Right hindlimb (tissue), 1 donor: ENCODE measurements at regions not wholly inside any gene's neighbourhood (a gene's known extent, or its start where the extent isn't known, plus 50 kb on each side); places are given as distances from the start of the nearest gene placed in this dataset.

Experiments used
- DNase-seq: peaks from one replicate; pipeline ENCODE4 v3.0.0-alpha.2; 2018

DNA sequence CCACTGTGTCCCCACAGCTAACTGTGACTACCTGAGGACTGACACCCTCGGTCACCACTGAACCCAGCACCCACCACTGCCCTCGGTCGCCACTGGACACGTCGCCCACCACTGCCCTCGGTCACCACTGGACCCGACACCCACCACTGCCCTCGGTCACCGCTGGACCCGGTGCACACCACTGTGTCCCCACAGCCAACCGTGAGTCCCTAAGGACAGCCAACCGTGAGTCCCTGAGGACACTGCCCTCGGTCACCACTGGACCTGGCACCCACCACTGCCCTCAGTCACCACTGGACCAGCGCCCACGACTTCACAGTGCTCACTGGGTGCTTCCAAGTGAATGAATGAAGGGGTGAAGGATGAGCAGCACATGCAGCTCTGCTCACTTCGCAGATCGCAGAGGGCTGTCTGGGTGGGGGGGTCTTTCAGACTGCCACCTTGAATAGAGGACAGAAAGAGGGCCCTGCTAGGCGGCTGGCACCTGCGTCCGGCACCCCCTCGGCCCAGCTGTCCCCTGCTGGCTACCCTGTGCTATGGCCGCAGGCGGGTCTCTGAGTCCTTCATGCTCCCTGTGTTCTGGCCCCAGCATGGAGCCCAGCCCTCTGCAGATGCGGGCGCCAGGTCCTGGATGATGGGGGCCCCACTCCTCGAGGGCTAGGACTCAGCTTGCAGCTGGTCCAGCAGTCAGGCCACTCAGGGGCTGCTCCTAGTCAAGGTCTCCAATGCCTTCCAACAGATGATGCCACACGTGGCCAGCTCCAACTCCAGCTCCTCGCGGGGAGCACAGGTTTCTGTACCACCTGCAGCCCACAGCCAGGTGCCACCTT is 51.4 kb upstream of the GPC1 start:
- peak; percentile 14 for DNase-seq

GRCh38 chr2:240384711-240385450 is 50.6 kb upstream of the GPC1 start:
- DNase-seq: peak; percentile 41

DNA sequence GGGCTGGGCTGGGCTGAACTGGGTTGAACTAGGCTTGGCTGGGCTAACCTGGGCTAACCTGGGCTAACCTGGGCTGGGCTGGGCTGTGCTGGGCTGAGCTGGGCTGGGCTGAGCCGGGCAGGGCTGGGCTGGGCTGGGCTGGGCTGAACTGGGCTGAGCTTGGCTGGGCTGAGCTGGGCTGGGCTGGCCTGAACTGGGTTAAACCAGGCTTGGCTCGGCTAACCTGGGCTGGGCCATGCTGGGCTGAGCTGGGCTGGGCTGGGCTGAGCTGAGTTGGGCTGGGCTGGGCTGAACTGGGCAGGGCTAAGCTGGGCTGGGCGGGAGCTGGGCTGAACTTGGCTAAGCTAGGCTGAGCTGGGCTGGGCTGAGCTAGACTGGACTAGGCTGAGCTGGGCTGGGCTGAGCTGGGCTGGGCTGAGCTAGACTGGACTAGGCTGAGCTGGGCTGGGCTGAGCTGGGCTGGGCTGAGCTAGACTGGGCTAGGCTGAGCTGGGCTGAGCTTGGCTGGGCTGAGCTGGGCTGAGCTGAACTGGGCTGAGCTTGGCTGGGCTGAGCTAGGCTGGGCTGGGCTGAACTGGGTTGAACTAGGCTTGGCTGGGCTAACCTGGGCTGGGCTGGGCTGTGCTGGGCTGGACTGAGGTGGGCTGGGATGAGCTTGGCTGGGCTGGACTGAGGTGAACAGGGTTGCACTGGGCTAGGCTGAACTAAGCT is 49.9 kb upstream of the GPC1 start:
- peak; percentile 39 for DNase-seq
